IMR-90 (cell line): ENCODE measurements at regions not wholly inside any gene's neighbourhood (a gene's known extent, or its start where the extent isn't known, plus 50 kb on each side); places are given as distances from the start of the nearest gene placed in this dataset.

ENCODE experiments used
- ATAC-seq: fragments of 200-7000 bp; cut with Tn5 transposase; 2 replicates; pipeline ENCODE4 v1.9.1; 2020; ENCODE audit warnings: low read depth, mild to moderate bottlenecking, moderate library complexity
- BruUV-seq: library from RNA; stranded (reverse); fragments of 400-500 nt; replicated peaks from 2 replicates; lab custom pipeline; 2021; lab: Mats Ljungman, UMichigan
- CTCF ChIA-PET: fragments of 300-600 bp; formaldehyde crosslinking; extraction: SDS; loops from one replicate; lab custom pipeline; 2021; ENCODE audit warnings: antibody characterized with exemption; lab: Yijun Ruan, JAX
- POLR2A ChIA-PET: fragments of 300-600 bp; sonication (Branson Sonifier 250); formaldehyde crosslinking; loops from one replicate; lab custom pipeline; 2022; ENCODE audit warnings: antibody characterized with exemption; ENCODE audit not compliant: unreplicated experiment; lab: Charles Lee
- DNase-seq: peaks from one replicate; pipeline ENCODE4 v3.0.0; 2013
- H2AFZ ChIP-seq: replicated peaks from 2 replicates; pipeline ENCODE3; 2013; ENCODE audit warnings: low read length, mild to moderate bottlenecking; ENCODE audit not compliant: poor library complexity
- H2AK5ac ChIP-seq: 2 replicates; pipeline ENCODE4 v1.6.1; 2013; ENCODE audit warnings: low read depth, low read length, inconsistent platforms
- H2AK9ac ChIP-seq: replicated peaks from 2 replicates; pipeline ENCODE3; 2013; ENCODE audit warnings: mild to moderate bottlenecking, low read depth, low read length, moderate library complexity; ENCODE audit not compliant: poor library complexity
- H2BK120ac ChIP-seq: 2 replicates; pipeline ENCODE4 v1.6.1; 2013; ENCODE audit warnings: low read depth, low read length, inconsistent platforms
- H2BK15ac ChIP-seq: 3 replicates; pipeline ENCODE4 v1.6.1; 2013; ENCODE audit warnings: low read depth, low read length, inconsistent platforms
- H2BK20ac ChIP-seq: 2 replicates; pipeline ENCODE4 v1.6.1; 2013; ENCODE audit warnings: low read depth, mild to moderate bottlenecking, inconsistent platforms, low read length, moderate library complexity
- H2BK5ac ChIP-seq: 2 replicates; pipeline ENCODE4 v1.6.1; 2013; ENCODE audit warnings: mild to moderate bottlenecking, low read depth, low read length, inconsistent platforms; ENCODE audit not compliant: poor library complexity, severe bottlenecking
- H3K14ac ChIP-seq: replicated peaks from 2 replicates; pipeline ENCODE4 v1.6.1; 2013; ENCODE audit warnings: low read depth, low read length, inconsistent platforms
- H3K18ac ChIP-seq: 2 replicates; pipeline ENCODE4 v1.6.1; 2013; ENCODE audit warnings: low read depth, low read length, control low read depth
- H3K23ac ChIP-seq: 2 replicates; pipeline ENCODE4 v1.6.1; 2013; ENCODE audit warnings: low read depth, low read length, inconsistent platforms
- H3K27ac ChIP-seq: 2 replicates; pipeline ENCODE4 v1.5.1; 2013; ENCODE audit warnings: mild to moderate bottlenecking, control low read depth, low read length; ENCODE audit not compliant: insufficient read depth
- H3K27me3 ChIP-seq: 2 replicates; pipeline ENCODE4 v1.6.1; 2013; ENCODE audit warnings: low read length; ENCODE audit not compliant: control insufficient read depth, insufficient read depth
- H3K36me3 ChIP-seq: 2 replicates; pipeline ENCODE4 v1.6.1; 2013; ENCODE audit warnings: low read length, mixed read lengths; ENCODE audit not compliant: control insufficient read depth, insufficient read depth
- H3K4ac ChIP-seq: 2 replicates; pipeline ENCODE4 v1.6.1; 2013; ENCODE audit warnings: low read depth, low read length, inconsistent platforms
- H3K4me1 ChIP-seq: 2 replicates; pipeline ENCODE4 v1.6.1; 2013; ENCODE audit warnings: low read length, mixed read lengths; ENCODE audit not compliant: control insufficient read depth, insufficient read depth
- H3K4me2 ChIP-seq: 2 replicates; pipeline ENCODE4 v1.6.1; 2013; ENCODE audit warnings: low read depth, mild to moderate bottlenecking, control low read depth, low read length, moderate library complexity
- H3K4me3 ChIP-seq: 2 replicates; pipeline ENCODE4 v1.5.1; 2013; ENCODE audit warnings: low read depth, mild to moderate bottlenecking, control low read depth, low read length, moderate library complexity; ENCODE audit not compliant: insufficient read depth
- H3K56ac ChIP-seq: 2 replicates; pipeline ENCODE4 v1.6.1; 2013; ENCODE audit warnings: low read length, inconsistent platforms; ENCODE audit not compliant: insufficient read depth; ENCODE audit errors: extremely low read depth
- H3K79me1 ChIP-seq, 2 experiments: 2 replicates each; pipeline ENCODE4 v1.6.1; 2013; ENCODE audit warnings: low read length in 2 of 2, inconsistent platforms in 1 of 2, low read depth in 1 of 2
- H3K9ac ChIP-seq: 2 replicates; pipeline ENCODE4 v1.6.1; 2013; ENCODE audit warnings: low read depth, low read length, control low read depth
- H3K9me1 ChIP-seq: 2 replicates; pipeline ENCODE4 v1.6.1; 2013; ENCODE audit warnings: low read length, inconsistent platforms; ENCODE audit not compliant: insufficient read depth
- H3K9me3 ChIP-seq: 2 replicates; pipeline ENCODE4 v1.6.1; 2013; ENCODE audit warnings: low read length; ENCODE audit not compliant: control insufficient read depth, insufficient read depth
- H4K20me1 ChIP-seq: 2 replicates; pipeline ENCODE4 v1.6.1; 2013; ENCODE audit warnings: low read length, inconsistent platforms; ENCODE audit not compliant: insufficient read depth
- H4K5ac ChIP-seq: 2 replicates; pipeline ENCODE4 v1.6.1; 2013; ENCODE audit warnings: mild to moderate bottlenecking, low read depth, low read length, control low read depth
- H4K8ac ChIP-seq, 2 experiments: 2 replicates each; pipeline ENCODE4 v1.6.1; 2013; ENCODE audit warnings: low read depth in 2 of 2, low read length in 2 of 2, control low read depth in 1 of 2, inconsistent platforms in 1 of 2
- H4K91ac ChIP-seq: 2 replicates; pipeline ENCODE4 v1.6.1; 2013; ENCODE audit warnings: low read depth, low read length, inconsistent platforms; ENCODE audit not compliant: insufficient read depth
- BHLHE40 ChIP-seq: fragments of 150-350 bp; IDR thresholded peaks from 2 replicates; pipeline ENCODE4 v1.6.1; 2016; ENCODE audit warnings: mild to moderate bottlenecking, low read depth, low read length
- CEBPB ChIP-seq: IDR thresholded peaks from 2 replicates; pipeline ENCODE4 v1.6.1; 2012; ENCODE audit warnings: low read depth, low read length, improper control_type of control experiment
- CHD1 ChIP-seq: IDR thresholded peaks from 2 replicates; pipeline ENCODE4 v1.6.1; 2012; ENCODE audit warnings: low read depth, low read length, improper control_type of control experiment
- CTCF ChIP-seq: conservative IDR thresholded peaks from 2 replicates; pipeline ENCODE4 v1.5.1; 2012; ENCODE audit warnings: mild to moderate bottlenecking, low read depth, low read length, improper control_type of control experiment
- ELK1 ChIP-seq: fragments of 150-350 bp; IDR thresholded peaks from 2 replicates; pipeline ENCODE4 v1.6.1; 2016; ENCODE audit warnings: low read depth, mild to moderate bottlenecking, low read length, moderate library complexity, borderline replicate concordance
- MAZ ChIP-seq: IDR thresholded peaks from 2 replicates; pipeline ENCODE4 v1.6.1; 2012; ENCODE audit warnings: low read depth, mild to moderate bottlenecking, low read length, improper control_type of control experiment, moderate library complexity, borderline replicate concordance
- MXI1 ChIP-seq: IDR thresholded peaks from 2 replicates; pipeline ENCODE4 v1.6.1; 2012; ENCODE audit warnings: low read depth, mild to moderate bottlenecking, low read length, moderate library complexity, borderline replicate concordance
- NFE2L2 ChIP-seq: fragments of 150-350 bp; IDR thresholded peaks from 2 replicates; pipeline ENCODE4 v1.6.1; 2016; ENCODE audit warnings: low read depth, mild to moderate bottlenecking, low read length
- RCOR1 ChIP-seq: IDR thresholded peaks from 2 replicates; pipeline ENCODE4 v1.6.1; 2012; ENCODE audit warnings: mild to moderate bottlenecking, low read length, improper control_type of control experiment; ENCODE audit not compliant: insufficient replicate concordance
- RFX5 ChIP-seq: IDR thresholded peaks from 2 replicates; pipeline ENCODE4 v1.8.0; 2012; ENCODE audit warnings: low read depth, mild to moderate bottlenecking, low read length, moderate library complexity
- SMC3 ChIP-seq: fragments of 150-350 bp; IDR thresholded peaks from 2 replicates; pipeline ENCODE4 v1.6.1; 2016; ENCODE audit warnings: low read depth, mild to moderate bottlenecking, antibody characterized with exemption, low read length, moderate library complexity
- USF2 ChIP-seq: fragments of 150-350 bp; IDR thresholded peaks from 2 replicates; pipeline ENCODE4 v1.6.1; 2017; ENCODE audit warnings: mild to moderate bottlenecking, antibody characterized with exemption, low read length, low read depth
- WGBS, 2 experiments: methylation state at CpG; one replicate each; pipeline versions ENCODE4 v1.1.5 to v1.1.7; 2013; ENCODE audit warnings: missing lambda C conversion rate in 2 of 2; ENCODE audit not compliant: insufficient read length in 1 of 2; ENCODE audit errors: extremely low coverage in 2 of 2; 5-methylcytosine and 5-hydroxymethylcytosine counted together
- dilution Hi-C: fragments of 300-500 bp; cut with HindIII; formaldehyde crosslinking; loops from one replicate; pipeline ENCODE4 v1.14.3; 2018; ENCODE audit warnings: low sequenced_read_pairs; ENCODE audit not compliant: unreplicated experiment
- in situ Hi-C: fragments of 300-500 bp; cut with MboI; formaldehyde crosslinking; loops from 3 replicates; pipeline ENCODE4 v1.14.3; 2019; ENCODE audit warnings: low sequenced_read_pairs, inconsistent platforms, mixed read lengths
- intact Hi-C: fragments of 100-400 bp; cut with micrococcal nuclease; formaldehyde crosslinking; loops from 2 replicates; pipeline ENCODE4 v1.10.0; 2022

- Histone ChIP-seq H4K20me1 (no peaks in the 10 kb centered on the region), H3K4ac (no peak overlapping the region), H3K9me3 (no peaks in the 10 kb centered on the region), H3K4me1 (no peaks in the 10 kb centered on the region), H3K27me3 (no peaks in the 10 kb centered on the region; the same call in 1 of the 2 replicates), H3K27ac (no peak overlapping the region), H3K56ac (no peak overlapping the region), H3K4me3 (no peak overlapping the region), H3K36me3 (no peaks in the 10 kb centered on the region), H2BK20ac (no peak overlapping the region), H2AFZ (no peak overlapping the region), H2AK9ac (no peak overlapping the region), H2AK5ac (no peak overlapping the region), H3K23ac (no peak overlapping the region), H2BK120ac (no peak overlapping the region), H3K14ac (no peak overlapping the region), H2BK15ac (no peak overlapping the region), H3K79me1 (no peaks in the 10 kb centered on the region), H2BK5ac (no peak overlapping the region), H3K9me1 (no peaks in the 10 kb centered on the region), H3K18ac (no peak overlapping the region), H3K4me2 (no peak overlapping the region), H3K9ac (no peak overlapping the region), H4K91ac (no peak overlapping the region), H4K5ac (no peak overlapping the region), H4K8ac (no peak overlapping the region)
- intact Hi-C loops (loop anchor here (10.0 kb wide), 1 partner anchor 496 kb away; no protein-coding TSS in a partner anchor), dilution Hi-C loops (no loop called here), in situ Hi-C loops (no loop called here)
- no peak for TF ChIP-seq SMC3
- TF ChIP-seq USF2 = no peak
- no peak for TF ChIP-seq MXI1
- TF ChIP-seq MAZ = no peak
- no peak for TF ChIP-seq RCOR1
- no peak for TF ChIP-seq CHD1
- TF ChIP-seq CEBPB = no peak
- no peak for TF ChIP-seq NFE2L2
- TF ChIP-seq BHLHE40 = no peak
- no peak for TF ChIP-seq RFX5
- TF ChIP-seq ELK1 = no peak
- TF ChIP-seq CTCF = no peak
- no CpG with 5 or more reads among the region's 1 CpG for WGBS, 2 experiments
- BruUV-seq = no TSS peak
- POLR2A ChIA-PET = no interaction called here
- DNase-seq (no peak), ATAC-seq (no peak)
- CTCF ChIA-PET = interaction anchor here (0.6 kb wide), 1 partner anchor 533 kb away, joined by 3 read pairs; no protein-coding TSS in a partner anchor
Observed at GRCh38 chrX:80879143-80879542, 69.5 kb upstream of the BRWD3 start.
